MCF 10A (cell line): ENCODE measurements at regions not wholly inside any gene's neighbourhood (a gene's known extent, or its start where the extent isn't known, plus 50 kb on each side); places are given as distances from the start of the nearest gene placed in this dataset.

Experiments
- BruUV-seq: library from RNA; stranded (reverse); fragments of 400-500 nt; replicated peaks from 2 replicates; lab custom pipeline; 2021; lab: Mats Ljungman, UMichigan
- CTCF ChIA-PET: fragments of 300-600 bp; sonication (Branson Sonifier 250); formaldehyde crosslinking; extraction: SDS; loops from one replicate; lab custom pipeline; 2021; ENCODE audit warnings: antibody characterized with exemption, inconsistent platforms; lab: Yijun Ruan, JAX
- POLR2A ChIA-PET: fragments of 300-600, 350-650 bp; sonication (Branson Sonifier 250); formaldehyde crosslinking; extraction: SDS; loops from one replicate; lab custom pipeline; 2020; ENCODE audit warnings: antibody characterized with exemption, inconsistent platforms; lab: Yijun Ruan, JAX
- DNase-seq: peaks from one replicate; pipeline ENCODE4 v3.0.0-alpha.2; 2018; ENCODE audit not compliant: unreplicated experiment
- H3K27ac Mint-ChIP-seq: one replicate; pipeline ENCODE4 v1.8.0; 2022; ENCODE audit warnings: mild to moderate bottlenecking, low read depth, mixed read lengths; ENCODE audit not compliant: unreplicated experiment
- H3K27me3 Mint-ChIP-seq: one replicate; pipeline ENCODE4 v1.8.0; 2022; ENCODE audit warnings: mixed read lengths; ENCODE audit not compliant: insufficient read depth, unreplicated experiment
- H3K36me3 Mint-ChIP-seq: one replicate; pipeline ENCODE4 v1.8.0; 2022; ENCODE audit warnings: mild to moderate bottlenecking, moderate library complexity, mixed read lengths; ENCODE audit not compliant: insufficient read depth, unreplicated experiment
- H3K4me1 Mint-ChIP-seq: one replicate; pipeline ENCODE4 v1.8.0; 2022; ENCODE audit warnings: mixed read lengths; ENCODE audit not compliant: insufficient read depth, unreplicated experiment
- H3K4me3 Mint-ChIP-seq: one replicate; pipeline ENCODE4 v1.8.0; 2022; ENCODE audit warnings: mild to moderate bottlenecking, moderate library complexity, mixed read lengths; ENCODE audit not compliant: unreplicated experiment
- H3K9me3 Mint-ChIP-seq: one replicate; pipeline ENCODE4 v1.8.0; 2022; ENCODE audit warnings: mixed read lengths; ENCODE audit not compliant: unreplicated experiment
- intact Hi-C: fragments of 100-400 bp; cut with micrococcal nuclease; formaldehyde crosslinking; loops from 2 replicates; pipeline ENCODE4 v1.14.1; 2022
- TF ChIP-seq, protein P1 (sequence below): fragments of 200-600 bp; IDR thresholded peaks from one replicate; pipeline ENCODE4 v1.8.0; 2022; ENCODE audit warnings: antibody characterized with exemption, mild to moderate bottlenecking; ENCODE audit not compliant: unreplicated experiment

DNA sequence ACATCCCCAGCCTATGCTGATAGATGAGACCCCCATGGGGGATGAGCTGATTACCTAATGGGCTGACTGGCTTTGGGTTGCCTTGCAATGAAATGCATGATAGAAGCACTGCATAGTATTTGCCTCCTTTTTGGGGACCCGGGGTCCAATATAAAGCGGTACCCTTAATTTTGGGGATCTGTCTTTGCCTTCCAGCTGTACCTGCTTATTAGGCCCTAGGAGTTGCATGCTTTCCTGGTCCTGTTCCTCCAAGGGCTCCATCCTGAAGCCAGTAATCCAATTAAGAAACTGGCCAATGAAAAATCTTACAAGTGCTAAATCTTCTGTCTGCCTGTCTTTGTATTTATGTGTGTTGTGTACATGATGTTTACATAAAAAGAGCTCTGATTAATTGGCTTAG lies 791.6 kb downstream of the TRIML1 start:
- ChIA-PET CTCF (no interaction called here), POLR2A (no interaction called here)
- Mint-ChIP-seq H3K4me1 (peaks cover 11% of the 10 kb centered on the region), H3K9me3 (peaks cover 8% of the 10 kb centered on the region), H3K27me3 (no peaks in the 10 kb centered on the region), H3K4me3 (no peak overlapping the region), H3K36me3 (no peaks in the 10 kb centered on the region), H3K27ac (no peak overlapping the region)
- BruUV-seq, result no TSS peak
- intact Hi-C loops, result no loop called here
- TF ChIP-seq, protein P1, sequence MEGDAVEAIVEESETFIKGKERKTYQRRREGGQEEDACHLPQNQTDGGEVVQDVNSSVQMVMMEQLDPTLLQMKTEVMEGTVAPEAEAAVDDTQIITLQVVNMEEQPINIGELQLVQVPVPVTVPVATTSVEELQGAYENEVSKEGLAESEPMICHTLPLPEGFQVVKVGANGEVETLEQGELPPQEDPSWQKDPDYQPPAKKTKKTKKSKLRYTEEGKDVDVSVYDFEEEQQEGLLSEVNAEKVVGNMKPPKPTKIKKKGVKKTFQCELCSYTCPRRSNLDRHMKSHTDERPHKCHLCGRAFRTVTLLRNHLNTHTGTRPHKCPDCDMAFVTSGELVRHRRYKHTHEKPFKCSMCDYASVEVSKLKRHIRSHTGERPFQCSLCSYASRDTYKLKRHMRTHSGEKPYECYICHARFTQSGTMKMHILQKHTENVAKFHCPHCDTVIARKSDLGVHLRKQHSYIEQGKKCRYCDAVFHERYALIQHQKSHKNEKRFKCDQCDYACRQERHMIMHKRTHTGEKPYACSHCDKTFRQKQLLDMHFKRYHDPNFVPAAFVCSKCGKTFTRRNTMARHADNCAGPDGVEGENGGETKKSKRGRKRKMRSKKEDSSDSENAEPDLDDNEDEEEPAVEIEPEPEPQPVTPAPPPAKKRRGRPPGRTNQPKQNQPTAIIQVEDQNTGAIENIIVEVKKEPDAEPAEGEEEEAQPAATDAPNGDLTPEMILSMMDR, result no peak
- peak; percentile 16 for DNase-seq

DNA sequence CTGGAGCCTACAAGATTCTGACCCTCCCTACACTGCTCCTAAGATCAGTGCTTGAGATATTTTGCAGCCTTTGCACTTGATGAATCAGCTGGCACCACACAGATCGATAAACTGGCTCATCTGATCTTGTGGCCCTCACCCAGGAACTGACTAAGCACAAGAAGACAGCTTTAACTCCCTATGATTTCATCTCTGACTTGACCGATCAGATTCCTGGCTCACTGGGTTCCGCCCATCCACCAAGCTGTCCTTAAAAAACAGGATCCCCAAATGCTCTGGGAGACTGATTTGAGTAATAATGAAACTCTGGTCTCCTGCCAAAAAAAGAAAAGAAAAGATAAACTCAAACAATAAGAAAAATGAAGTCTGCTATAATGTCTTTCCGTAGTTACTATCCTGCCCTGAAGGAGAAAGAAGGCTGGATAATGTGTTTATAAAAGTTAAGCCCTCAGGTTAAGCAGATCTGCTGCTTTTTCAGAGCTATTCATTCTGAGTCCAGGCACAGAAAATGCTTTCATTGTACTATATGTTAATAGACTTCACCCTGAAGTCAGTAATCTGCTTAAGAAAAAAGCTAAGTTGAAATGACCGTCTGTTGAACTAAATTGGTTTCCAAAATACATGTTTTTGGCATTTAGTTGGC lies 795.2 kb downstream of the TRIML1 start:
- TF ChIP-seq, protein P1, result no peak
- ChIA-PET POLR2A (no interaction called here), CTCF (interaction anchor here (0.6 kb wide), 1 partner anchor 99 kb away, joined by 3 read pairs; no protein-coding TSS in a partner anchor)
- Mint-ChIP-seq H3K9me3 (peaks cover 8% of the 10 kb centered on the region), H3K27me3 (no peaks in the 10 kb centered on the region), H3K4me1 (peaks cover 11% of the 10 kb centered on the region), H3K27ac (peak overlapping the region; percentile 47), H3K4me3 (no peak overlapping the region), H3K36me3 (no peaks in the 10 kb centered on the region)
- no TSS peak for BruUV-seq
- intact Hi-C loops, result no loop called here
- no peak for DNase-seq

DNA sequence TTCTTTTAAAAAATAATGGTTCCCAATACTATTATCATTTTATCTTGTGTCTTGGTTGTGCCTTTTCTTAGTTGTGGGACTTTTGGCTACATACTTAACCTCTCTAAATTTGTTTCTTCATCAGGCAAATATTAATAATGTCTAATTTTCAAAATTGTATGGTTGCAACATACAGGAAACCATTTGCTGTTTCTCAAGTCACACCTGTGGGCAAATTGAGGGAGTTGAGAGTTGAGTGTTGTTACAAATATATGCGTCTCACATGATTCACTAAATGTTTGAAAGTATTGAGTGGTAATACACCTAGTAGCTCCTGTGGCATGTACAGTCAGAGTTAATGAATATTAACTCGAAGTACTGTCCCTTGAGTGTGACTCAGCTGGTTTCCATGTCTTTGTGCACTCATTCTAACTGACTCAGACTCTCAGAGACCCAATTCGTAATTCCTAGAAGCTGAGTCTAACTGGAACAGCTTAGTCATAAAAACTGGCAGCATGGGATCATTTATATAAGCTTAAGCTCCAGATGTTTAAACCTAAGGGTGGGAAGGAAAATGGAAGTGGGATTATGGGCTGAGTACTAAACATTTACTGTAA lies 802.4 kb downstream of the TRIML1 start:
- ChIA-PET POLR2A (interaction anchor here (0.6 to 1.3 kb wide), 7 partner anchors 9 to 759 kb away, joined by 3 to 5 read pairs (median 3); no protein-coding TSS in a partner anchor), CTCF (interaction anchor here (0.5 to 0.8 kb wide), 4 partner anchors 29 to 1042 kb away, joined by 3 to 4 read pairs (median 3); no protein-coding TSS in a partner anchor)
- Mint-ChIP-seq H3K36me3 (no peaks in the 10 kb centered on the region), H3K27me3 (no peaks in the 10 kb centered on the region), H3K9me3 (no peaks in the 10 kb centered on the region), H3K4me3 (peak overlapping the region; percentile 26), H3K4me1 (peaks cover 15% of the 10 kb centered on the region), H3K27ac (peak overlapping the region; percentile 63)
- no TSS peak for BruUV-seq
- peak; percentile 94 for DNase-seq
- TF ChIP-seq, protein P1, result no peak
- intact Hi-C loops, result no loop called here

DNA sequence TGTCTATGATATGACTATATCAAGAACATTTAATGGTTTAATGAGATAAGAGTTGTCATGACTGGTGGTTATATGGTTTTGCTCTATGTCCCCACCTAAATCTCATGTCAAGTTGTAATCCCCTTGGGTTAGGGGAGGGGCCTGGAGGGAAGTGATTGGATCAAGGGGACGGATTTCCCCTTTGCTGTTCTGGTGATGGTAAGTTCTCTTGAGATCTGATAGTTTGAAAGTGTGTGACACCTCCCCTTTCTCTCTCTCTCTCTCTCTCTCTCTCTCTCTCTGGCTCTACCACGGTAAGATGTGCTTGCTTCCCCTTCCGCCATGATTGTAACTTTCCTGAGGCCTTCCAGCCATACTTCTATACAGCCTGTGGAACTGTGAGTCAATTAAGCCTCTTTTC lies 803.4 kb downstream of the TRIML1 start:
- no peaks in the 10 kb centered on the region for H3K27me3 Mint-ChIP-seq
- intact Hi-C loops, result no loop called here
- BruUV-seq, result no TSS peak
- peaks cover 15% of the 10 kb centered on the region for H3K4me1 Mint-ChIP-seq
- no peaks in the 10 kb centered on the region for H3K36me3 Mint-ChIP-seq
- CTCF ChIA-PET, result interaction anchor here (0.8 kb wide), 1 partner anchor 1043 kb away, joined by 3 read pairs; no protein-coding TSS in a partner anchor
- H3K9me3 Mint-ChIP-seq, result no peaks in the 10 kb centered on the region
- peak overlapping the region; percentile 63 for H3K27ac Mint-ChIP-seq
- TF ChIP-seq, protein P1, result no peak
- no peak overlapping the region for H3K4me3 Mint-ChIP-seq
- DNase-seq, result no peak
- POLR2A ChIA-PET, result no interaction called here
